Colon (tissue), 2 donors: ENCODE measurements at regions not wholly inside any gene's neighbourhood (a gene's known extent, or its start where the extent isn't known, plus 50 kb on each side); places are given as distances from the start of the nearest gene placed in this dataset.
A peak's percentile ranks its signal among the peaks of the same experiment; 100 is the strongest.

Source experiments
- FAIRE-seq: peaks from 2 replicates; lab custom pipeline; 2012; peaks lifted over from hg19 to GRCh38; lab: Jason Lieb, UNC
- donor health status: control.
- donor health status: control.

GRCh38 chr18:67969458-67969857 lies 452.9 kb upstream of the DSEL start:
- FAIRE-seq: no peak

GRCh38 chr18:67966224-67966623 lies 449.7 kb upstream of the DSEL start:
- no peak for FAIRE-seq

DNA sequence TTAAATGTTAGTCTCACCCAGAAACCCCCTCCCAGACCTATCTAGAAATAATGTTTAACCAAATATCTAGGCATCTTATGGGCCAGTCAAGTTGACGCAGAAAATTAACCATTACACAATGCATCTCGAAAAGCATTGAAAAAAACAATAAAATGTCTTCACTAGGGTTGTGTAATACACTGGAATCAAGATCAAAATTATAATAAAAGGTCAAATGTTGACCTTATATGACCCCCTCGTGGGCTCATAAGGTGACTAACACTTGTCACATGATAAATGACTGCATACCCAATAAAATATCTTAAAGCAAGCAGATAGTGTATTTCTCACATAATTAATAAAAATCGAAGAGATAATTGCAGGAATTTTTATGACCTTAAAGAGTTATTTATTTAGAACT lies 447.9 kb upstream of the DSEL start:
- no peak for FAIRE-seq

DNA sequence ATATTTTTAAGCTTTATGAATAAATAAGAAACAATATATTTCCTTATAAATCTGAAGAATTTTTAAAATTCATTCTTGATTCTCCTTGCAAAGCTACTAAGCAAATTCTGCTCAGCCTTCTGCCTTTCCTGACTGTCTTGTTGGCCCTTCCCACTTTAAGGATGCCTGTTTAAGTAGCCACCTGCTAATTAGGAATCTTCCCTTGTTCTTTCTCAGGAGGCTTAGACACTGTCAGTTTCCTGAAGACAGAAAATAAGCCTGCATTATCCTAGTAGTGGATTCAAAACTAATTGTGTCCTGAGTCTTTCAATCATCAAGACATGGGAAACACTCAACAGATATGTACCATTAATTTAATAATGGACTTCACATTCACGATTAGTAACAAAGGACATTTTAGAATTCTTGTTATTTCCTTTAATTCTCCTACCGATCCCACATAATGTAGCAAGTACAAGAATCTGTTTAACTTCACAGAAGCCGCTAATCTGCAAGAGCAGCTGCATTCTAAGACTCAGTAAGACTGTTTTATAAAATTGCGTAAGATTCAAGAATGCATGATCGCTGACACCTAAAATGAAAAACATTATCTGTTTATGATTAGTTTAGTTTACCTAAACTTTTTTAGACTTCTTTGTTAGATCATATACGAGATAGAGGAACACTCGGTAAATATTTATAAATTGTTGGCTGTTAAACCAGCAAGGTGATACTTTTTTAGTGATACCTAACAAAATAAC lies 445.4 kb upstream of the DSEL start:
- FAIRE-seq: no peak

GRCh38 chr18:67957684-67958083 lies 441.2 kb upstream of the DSEL start:
- no peak for FAIRE-seq

- FAIRE-seq: no peak
Observed at GRCh38 chr18:67954594-67954993, 438.1 kb upstream of the DSEL start.

GRCh38 chr18:67951137-67951536 lies 434.6 kb upstream of the DSEL start:
- no peak for FAIRE-seq

- no peak for FAIRE-seq
Observed at GRCh38 chr18:67938660-67939059, 422.1 kb upstream of the DSEL start.

GRCh38 chr18:67935638-67936037 lies 419.1 kb upstream of the DSEL start:
- FAIRE-seq: no peak

GRCh38 chr18:67933271-67933670 lies 416.8 kb upstream of the DSEL start:
- no peak for FAIRE-seq

GRCh38 chr18:67932271-67932670 lies 415.8 kb upstream of the DSEL start:
- no peak for FAIRE-seq

DNA sequence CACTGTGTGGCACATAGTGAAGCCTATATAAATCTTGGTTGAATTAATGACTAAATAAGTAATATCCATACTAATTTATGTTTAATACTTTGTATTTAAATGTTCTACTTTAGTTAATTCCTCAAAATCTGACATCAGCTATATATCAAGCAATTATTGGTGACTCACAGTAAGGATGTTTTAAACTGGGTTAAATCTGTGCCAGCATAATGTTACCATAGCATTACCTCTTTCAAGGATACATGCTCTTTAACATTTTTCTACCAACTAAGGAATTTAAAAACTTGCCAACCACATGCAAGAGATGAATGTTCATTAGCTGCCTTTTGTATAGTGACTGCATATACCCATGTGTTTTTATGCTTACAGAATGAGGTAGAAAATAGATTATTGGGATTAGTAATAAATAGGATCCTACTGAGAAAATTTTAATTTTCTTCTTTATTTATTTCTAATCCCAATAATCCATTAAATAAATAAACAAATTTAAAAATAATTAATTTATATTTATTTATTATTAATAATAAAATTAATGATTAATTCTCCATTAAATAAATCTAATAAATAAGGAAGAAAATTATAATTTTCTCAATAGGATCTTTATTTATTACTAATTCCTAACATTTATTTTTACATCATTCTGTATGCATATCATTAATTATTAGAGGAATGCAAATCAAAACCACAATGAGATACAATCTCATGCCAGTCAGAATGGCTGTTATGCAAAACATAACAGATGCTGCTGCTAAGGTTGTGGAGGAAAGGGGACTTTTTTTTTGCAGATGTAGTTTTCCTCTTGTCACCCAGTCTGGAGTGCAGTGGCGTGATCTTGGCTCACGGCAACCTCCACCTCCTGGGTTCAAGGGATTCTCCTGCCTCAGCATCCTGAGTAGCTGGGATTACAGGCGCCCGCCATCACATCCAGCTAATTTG lies 410.7 kb upstream of the DSEL start:
- peak; percentile 62 for FAIRE-seq

DNA sequence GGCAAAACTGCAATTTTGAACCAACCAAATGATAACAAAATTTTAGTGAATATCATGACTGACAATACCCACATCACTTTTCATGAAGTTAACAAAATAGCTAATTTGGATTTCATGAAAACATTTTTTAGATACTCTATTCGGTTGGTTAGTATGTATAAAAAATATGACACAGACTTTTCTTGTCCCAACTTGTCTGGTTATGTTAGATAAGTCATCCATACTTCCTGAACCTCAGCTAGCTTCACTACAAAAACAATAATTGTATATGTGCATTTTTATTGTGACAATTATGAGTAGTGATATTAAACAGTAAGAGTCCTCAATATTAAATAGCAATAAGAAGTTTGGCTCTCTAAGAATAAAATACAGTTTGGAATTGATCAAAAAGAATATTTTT lies 408.1 kb upstream of the DSEL start:
- no peak for FAIRE-seq

DNA sequence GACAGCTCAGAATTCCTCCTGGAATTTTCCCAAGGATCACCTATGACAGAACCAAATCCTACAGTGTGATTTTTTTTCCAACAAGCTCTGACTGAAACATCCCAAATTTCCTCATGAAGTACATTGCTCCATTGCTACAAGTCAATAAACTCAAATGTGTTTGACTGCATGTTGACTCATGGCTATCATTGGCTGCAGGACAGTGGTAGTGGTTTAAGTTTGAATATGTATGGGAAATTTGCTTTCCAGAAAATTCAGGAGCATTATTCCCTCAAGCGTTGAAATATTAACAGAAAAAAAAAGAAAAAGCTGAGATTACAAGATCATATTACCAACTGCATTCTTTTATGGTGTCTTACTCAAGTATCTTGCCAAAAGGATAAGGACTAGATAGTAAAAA lies 402.8 kb upstream of the DSEL start:
- FAIRE-seq: no peak

- FAIRE-seq: no peak
Observed at GRCh38 chr18:67916097-67916496, 399.6 kb upstream of the DSEL start.

DNA sequence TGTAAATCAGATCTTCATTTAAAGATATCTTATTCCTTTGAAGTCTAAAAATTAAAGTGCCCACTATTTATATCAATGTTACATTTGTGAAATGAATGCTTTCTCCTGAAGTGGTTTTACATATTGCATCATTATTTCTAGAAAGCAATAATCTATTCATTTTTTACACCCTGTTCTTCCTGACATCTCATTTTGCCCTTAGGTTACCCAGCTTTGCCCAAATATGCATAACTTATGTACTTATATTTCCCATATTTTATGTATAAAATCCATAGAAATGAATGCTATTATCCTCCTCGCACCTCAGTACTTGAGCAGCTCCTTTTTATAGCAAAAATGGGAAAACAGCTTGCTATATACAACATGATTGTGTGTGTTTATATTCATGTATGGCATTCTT lies 396.5 kb upstream of the DSEL start:
- no peak for FAIRE-seq

- FAIRE-seq: no peak
Observed at GRCh38 chr18:67901573-67901972, 385.1 kb upstream of the DSEL start.

GRCh38 chr18:67896451-67896850 lies 379.9 kb upstream of the DSEL start:
- no peak for FAIRE-seq

- FAIRE-seq: no peak
Observed at GRCh38 chr18:67893916-67894315, 377.4 kb upstream of the DSEL start.

DNA sequence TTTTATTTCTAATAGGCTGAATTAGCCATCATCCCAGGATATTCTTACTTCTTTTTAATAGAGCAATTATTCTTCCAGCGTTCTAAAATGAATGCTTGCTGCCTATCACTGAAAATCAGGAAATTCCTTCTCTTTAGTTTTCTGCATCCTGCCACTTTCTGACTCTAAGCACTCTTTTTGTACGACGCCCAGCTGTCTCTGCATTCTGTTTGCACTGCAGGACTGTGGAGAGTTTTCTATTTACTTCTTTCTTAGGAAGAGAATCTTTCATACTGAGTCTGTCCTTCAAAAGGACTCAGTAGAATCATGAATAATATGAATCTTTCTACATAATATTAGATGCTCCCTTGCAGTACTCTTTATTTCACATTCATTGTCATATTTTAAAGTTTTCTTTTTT lies 360.4 kb upstream of the DSEL start:
- FAIRE-seq: no peak

DNA sequence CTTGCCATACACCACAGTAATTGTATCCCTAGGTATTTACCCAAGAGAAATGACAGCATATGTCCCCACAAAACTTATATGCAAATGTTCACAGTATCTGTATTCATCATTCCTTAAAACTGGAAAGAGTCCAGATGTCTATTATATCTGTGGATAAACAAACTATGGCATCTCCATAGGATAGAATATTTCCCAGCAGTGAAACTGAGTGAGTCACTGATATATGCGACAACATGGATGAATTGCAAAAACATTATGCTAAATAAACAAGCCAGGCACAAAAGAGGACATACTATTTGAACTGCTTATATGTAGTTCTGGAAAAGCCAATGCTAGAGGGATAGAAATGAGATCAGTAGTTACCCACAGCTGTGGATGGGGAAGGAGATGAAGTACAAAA lies 359.4 kb upstream of the DSEL start:
- FAIRE-seq: no peak

- FAIRE-seq: no peak
Observed at GRCh38 chr18:67875060-67875459, 358.5 kb upstream of the DSEL start.

GRCh38 chr18:67865400-67865799 lies 348.9 kb upstream of the DSEL start:
- no peak for FAIRE-seq
